ENCODE measurements at regions not wholly inside any gene's neighbourhood (a gene's known extent, or its start where the extent isn't known, plus 50 kb on each side); places are given as distances from the start of the nearest gene placed in this dataset.

GRCh38 chr2:157935378-157935906 lies 59.3 kb upstream of the ACVR1 start:
- TF ChIP-seq, protein P1, sequence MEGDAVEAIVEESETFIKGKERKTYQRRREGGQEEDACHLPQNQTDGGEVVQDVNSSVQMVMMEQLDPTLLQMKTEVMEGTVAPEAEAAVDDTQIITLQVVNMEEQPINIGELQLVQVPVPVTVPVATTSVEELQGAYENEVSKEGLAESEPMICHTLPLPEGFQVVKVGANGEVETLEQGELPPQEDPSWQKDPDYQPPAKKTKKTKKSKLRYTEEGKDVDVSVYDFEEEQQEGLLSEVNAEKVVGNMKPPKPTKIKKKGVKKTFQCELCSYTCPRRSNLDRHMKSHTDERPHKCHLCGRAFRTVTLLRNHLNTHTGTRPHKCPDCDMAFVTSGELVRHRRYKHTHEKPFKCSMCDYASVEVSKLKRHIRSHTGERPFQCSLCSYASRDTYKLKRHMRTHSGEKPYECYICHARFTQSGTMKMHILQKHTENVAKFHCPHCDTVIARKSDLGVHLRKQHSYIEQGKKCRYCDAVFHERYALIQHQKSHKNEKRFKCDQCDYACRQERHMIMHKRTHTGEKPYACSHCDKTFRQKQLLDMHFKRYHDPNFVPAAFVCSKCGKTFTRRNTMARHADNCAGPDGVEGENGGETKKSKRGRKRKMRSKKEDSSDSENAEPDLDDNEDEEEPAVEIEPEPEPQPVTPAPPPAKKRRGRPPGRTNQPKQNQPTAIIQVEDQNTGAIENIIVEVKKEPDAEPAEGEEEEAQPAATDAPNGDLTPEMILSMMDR (IDR thresholded peaks at IDR 0.05; ENCODE audit: unreplicated experiment), result no peak
- Mint-ChIP-seq H3K4me1 (peaks cover 2% of the 10 kb centered on the region), H3K4me3 (no peak overlapping the region), H3K27ac (no peak overlapping the region), H3K27me3 (ENCODE audit: low read depth) (peaks cover 31% of the 10 kb centered on the region), H3K36me3 (no peaks in the 10 kb centered on the region), H3K9me3 (no peaks in the 10 kb centered on the region)
- no peak for DNase-seq (ENCODE audit: low spot score in 2 of 2, unreplicated experiment in 2 of 2)

DNA sequence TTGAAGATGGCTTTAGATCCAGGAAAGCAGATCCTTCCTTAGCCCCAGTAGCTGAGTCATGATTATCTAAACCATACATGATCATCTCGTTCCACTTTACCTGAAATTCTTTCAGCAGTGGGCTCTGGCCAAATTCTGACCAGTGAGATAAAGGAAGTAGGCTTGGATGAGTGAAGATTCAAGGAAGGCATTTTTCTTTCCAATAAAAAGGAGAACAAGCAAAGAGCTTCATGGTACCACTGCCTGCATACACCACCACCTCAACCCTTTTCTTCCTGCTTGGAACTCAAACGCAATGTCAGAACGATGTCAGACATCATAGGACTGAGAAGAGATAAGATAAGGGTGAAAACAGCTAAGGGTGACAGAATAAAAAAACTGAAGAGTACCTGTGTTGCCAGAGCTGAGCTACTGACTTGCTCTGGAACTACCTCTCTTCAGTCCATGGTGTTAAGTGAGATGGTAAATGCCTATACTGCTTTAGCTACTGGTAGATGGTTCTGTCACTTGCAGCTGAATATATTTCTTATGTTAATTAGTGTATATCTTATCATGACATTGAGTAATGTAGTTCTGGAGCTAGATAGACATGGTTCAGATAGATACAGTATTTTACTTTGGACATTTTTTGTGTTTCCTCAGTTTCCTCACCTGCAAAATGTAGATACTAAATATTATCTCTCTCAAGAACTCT lies 58.7 kb upstream of the ACVR1 start:
- H3K27me3 Mint-ChIP-seq (ENCODE audit: low read depth), result peaks cover 31% of the 10 kb centered on the region
- H3K4me1 Mint-ChIP-seq, result peaks cover 2% of the 10 kb centered on the region
- H3K27ac Mint-ChIP-seq, result no peak overlapping the region
- no peak overlapping the region for H3K4me3 Mint-ChIP-seq
- no peak for DNase-seq (ENCODE audit: low spot score in 2 of 2, unreplicated experiment in 2 of 2)
- H3K36me3 Mint-ChIP-seq, result no peaks in the 10 kb centered on the region
- TF ChIP-seq, protein P1 (IDR thresholded peaks at IDR 0.05; ENCODE audit: unreplicated experiment), result no peak
- no peaks in the 10 kb centered on the region for H3K9me3 Mint-ChIP-seq

DNA sequence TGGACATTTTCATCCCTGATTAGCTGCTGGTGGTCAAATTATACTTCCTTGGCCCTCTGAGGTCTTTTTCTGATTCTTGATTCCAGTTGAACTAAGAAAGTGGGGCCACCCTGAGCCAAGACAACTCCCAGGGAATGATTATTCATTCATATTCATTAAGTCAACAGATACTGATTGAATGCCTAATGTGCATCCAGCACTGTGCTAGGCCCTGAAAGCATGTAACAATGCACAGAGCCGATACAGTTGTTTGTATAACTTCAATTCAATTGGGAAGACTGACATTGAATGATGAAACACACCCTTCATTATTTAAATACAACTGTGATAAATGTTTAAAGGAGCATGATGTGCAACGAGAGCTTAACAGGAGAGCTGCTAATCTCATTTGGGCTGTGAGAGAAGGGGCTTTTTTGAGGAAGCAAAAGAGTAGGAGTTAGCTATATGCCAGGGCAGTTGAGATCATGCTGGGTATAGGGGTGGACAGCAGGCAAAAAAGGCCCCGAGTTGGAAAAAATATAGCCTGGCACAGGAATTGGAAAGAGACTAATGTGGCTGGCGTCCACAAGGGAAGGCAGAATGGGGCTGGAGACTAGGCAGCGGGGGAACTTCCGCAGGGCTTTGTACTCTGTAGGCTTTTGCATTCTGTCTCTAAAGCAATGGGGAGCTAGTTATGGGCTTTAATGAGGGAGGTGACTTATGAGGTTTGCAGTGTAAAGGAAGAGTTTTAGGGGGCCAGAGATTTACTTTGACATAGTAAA lies 57.2 kb upstream of the ACVR1 start:
- no peaks in the 10 kb centered on the region for H3K4me1 Mint-ChIP-seq
- H3K9me3 Mint-ChIP-seq, result no peaks in the 10 kb centered on the region
- DNase-seq (ENCODE audit: low spot score in 2 of 2, unreplicated experiment in 2 of 2), result no peak
- TF ChIP-seq, protein P1 (IDR thresholded peaks at IDR 0.05; ENCODE audit: unreplicated experiment), result no peak
- no peaks in the 10 kb centered on the region for H3K36me3 Mint-ChIP-seq
- H3K27me3 Mint-ChIP-seq (ENCODE audit: low read depth), result peaks cover 31% of the 10 kb centered on the region
- H3K4me3 Mint-ChIP-seq, result no peak overlapping the region
- H3K27ac Mint-ChIP-seq, result no peak overlapping the region

GRCh38 chr2:157932480-157933159 lies 56.5 kb upstream of the ACVR1 start:
- Mint-ChIP-seq H3K9me3 (no peaks in the 10 kb centered on the region), H3K36me3 (no peaks in the 10 kb centered on the region), H3K27ac (no peak overlapping the region), H3K4me3 (no peak overlapping the region), H3K4me1 (no peaks in the 10 kb centered on the region), H3K27me3 (ENCODE audit: low read depth) (peaks cover 31% of the 10 kb centered on the region)
- no peak for DNase-seq (ENCODE audit: low spot score in 2 of 2, unreplicated experiment in 2 of 2)
- TF ChIP-seq, protein P1 (IDR thresholded peaks at IDR 0.05; ENCODE audit: unreplicated experiment), result no peak

DNA sequence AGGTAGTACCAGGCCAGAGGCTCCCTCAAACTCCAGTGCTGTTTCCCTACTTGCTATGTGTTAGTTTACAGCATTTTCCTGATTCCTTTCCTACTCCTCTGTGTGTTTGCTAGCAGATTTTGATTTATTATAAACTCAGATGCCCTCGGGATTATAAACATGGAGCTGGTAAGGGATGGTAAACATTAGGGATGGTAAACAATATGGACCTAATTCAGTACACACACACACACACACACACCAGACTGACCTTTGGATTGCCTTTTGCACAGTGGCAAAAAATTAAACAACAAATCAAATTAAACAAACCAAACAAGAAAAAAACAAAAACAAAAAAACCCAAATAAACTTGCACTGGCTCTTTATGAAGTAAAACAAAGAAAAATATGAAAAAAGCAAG lies 55.4 kb upstream of the ACVR1 start:
- Mint-ChIP-seq H3K27ac (no peak overlapping the region), H3K4me3 (no peak overlapping the region), H3K27me3 (ENCODE audit: low read depth) (peaks cover 31% of the 10 kb centered on the region), H3K36me3 (no peaks in the 10 kb centered on the region), H3K9me3 (no peaks in the 10 kb centered on the region), H3K4me1 (no peaks in the 10 kb centered on the region)
- DNase-seq (ENCODE audit: low spot score in 2 of 2, unreplicated experiment in 2 of 2), result no peak
- TF ChIP-seq, protein P1 (IDR thresholded peaks at IDR 0.05; ENCODE audit: unreplicated experiment), result no peak
